Liver (tissue), 3 donors: ENCODE measurements at regions not wholly inside any gene's neighbourhood (a gene's known extent, or its start where the extent isn't known, plus 50 kb on each side); places are given as distances from the start of the nearest gene placed in this dataset.

ENCODE experiments used
- CTCF ChIP-seq: fragments of 150-350 bp; IDR thresholded peaks from 2 replicates; pipeline ENCODE4 v1.5.1; 2017; ENCODE audit warnings: improper control_type of control experiment, low read depth, low read length; ENCODE audit not compliant: missing input control
- EGR1 ChIP-seq, 2 donors: IDR thresholded peaks; 2 replicates each; pipeline ENCODE4 v1.6.1; 2016 to 2018; ENCODE audit warnings: antibody characterized with exemption in 2 of 2, low read depth in 2 of 2
- FOXA1 ChIP-seq: IDR thresholded peaks from 2 replicates; pipeline ENCODE4 v1.6.1; 2016; ENCODE audit warnings: antibody characterized with exemption
- JUND ChIP-seq, 2 donors: IDR thresholded peaks; 2 replicates each; pipeline ENCODE4 v1.6.1; 2016; ENCODE audit warnings: antibody characterized with exemption in 2 of 2
- MAX ChIP-seq: IDR thresholded peaks from 2 replicates; pipeline ENCODE4 v1.6.1; 2016; ENCODE audit warnings: antibody characterized with exemption
- RAD21 ChIP-seq, 2 donors: IDR thresholded peaks; 2 replicates each; pipeline ENCODE4 v1.6.1; 2016; ENCODE audit warnings: antibody characterized with exemption in 2 of 2, mild to moderate bottlenecking in 2 of 2
- REST ChIP-seq: IDR thresholded peaks from 2 replicates; pipeline ENCODE4 v1.6.1; 2016; ENCODE audit warnings: antibody characterized with exemption, mild to moderate bottlenecking
- SP1 ChIP-seq: IDR thresholded peaks from 2 replicates; pipeline ENCODE4 v1.6.1; 2018; ENCODE audit warnings: antibody characterized with exemption, mild to moderate bottlenecking
- TAF1 ChIP-seq: conservative IDR thresholded peaks from 2 replicates; pipeline ENCODE4 v1.6.1; 2016; ENCODE audit warnings: antibody characterized with exemption, mild to moderate bottlenecking
- YY1 ChIP-seq: IDR thresholded peaks from 2 replicates; pipeline ENCODE4 v1.6.1; 2016; ENCODE audit warnings: antibody characterized with exemption, mild to moderate bottlenecking
- TF ChIP-seq, protein P1 (sequence below): IDR thresholded peaks from 2 replicates; pipeline ENCODE4 v1.6.1; 2016; ENCODE audit warnings: antibody characterized with exemption
- donor health status: healthy.
- donor health status: healthy.

DNA sequence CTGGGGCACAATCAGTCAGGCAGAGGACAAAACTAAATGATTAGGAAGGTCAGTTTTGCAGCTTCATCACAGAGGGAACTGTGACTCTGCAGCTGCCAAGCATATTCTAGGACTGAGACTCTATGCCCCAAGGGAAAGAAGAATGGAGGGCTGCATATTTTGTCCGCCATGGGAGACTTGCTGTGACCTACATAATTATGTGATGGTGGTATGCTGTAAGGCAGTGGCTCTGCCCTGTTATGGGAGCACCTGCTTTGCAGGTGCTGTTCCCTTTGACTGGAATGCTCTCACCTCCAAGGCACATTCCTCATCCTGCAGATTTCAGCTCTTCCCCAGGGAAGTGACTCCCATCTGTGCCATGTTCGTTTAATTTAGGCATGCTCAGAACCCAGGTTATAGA lies 261.9 kb upstream of the EPHA4 start:
- no peak for TF ChIP-seq TAF1
- TF ChIP-seq CTCF: no peak
- TF ChIP-seq, protein P1, sequence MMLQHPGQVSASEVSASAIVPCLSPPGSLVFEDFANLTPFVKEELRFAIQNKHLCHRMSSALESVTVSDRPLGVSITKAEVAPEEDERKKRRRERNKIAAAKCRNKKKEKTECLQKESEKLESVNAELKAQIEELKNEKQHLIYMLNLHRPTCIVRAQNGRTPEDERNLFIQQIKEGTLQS: no peak
- TF ChIP-seq RAD21 (IDR thresholded peaks at IDR 0.05): no peak
- no peak for TF ChIP-seq YY1
- no peak for TF ChIP-seq REST
- no peak for TF ChIP-seq JUND (IDR thresholded peaks at IDR 0.05)
- no peak for TF ChIP-seq FOXA1
- TF ChIP-seq MAX: no peak
- no peak for TF ChIP-seq EGR1 (IDR thresholded peaks at IDR 0.05; ENCODE audit: low read depth in 2 of 2)
- TF ChIP-seq SP1: no peak
